ENCODE measurements at regions not wholly inside any gene's neighbourhood (a gene's known extent, or its start where the extent isn't known, plus 50 kb on each side); places are given as distances from the start of the nearest gene placed in this dataset.
A peak's percentile ranks its signal among the peaks of the same experiment; 100 is the strongest.

DNA sequence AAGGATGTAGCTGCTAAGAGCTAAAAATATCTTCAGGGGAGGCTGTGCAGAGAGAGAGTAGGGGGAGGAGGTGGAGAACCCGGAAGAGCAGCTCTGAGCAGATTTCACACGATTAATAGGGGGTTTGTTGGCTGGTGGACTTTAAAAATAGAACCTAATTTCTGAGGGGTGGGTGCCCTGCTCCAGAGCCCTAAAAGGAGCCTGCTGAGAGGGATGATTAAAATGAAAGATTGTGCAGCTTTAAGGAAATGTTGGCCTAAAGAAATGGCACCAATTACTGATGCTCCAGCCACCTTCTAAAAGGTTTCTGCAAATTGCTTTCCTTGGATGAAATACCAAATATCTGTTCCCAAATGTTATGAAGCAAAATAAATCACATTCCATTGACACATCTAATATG, 202.8 kb upstream of the BTBD3 start:
- DNase-seq: no peak

DNA sequence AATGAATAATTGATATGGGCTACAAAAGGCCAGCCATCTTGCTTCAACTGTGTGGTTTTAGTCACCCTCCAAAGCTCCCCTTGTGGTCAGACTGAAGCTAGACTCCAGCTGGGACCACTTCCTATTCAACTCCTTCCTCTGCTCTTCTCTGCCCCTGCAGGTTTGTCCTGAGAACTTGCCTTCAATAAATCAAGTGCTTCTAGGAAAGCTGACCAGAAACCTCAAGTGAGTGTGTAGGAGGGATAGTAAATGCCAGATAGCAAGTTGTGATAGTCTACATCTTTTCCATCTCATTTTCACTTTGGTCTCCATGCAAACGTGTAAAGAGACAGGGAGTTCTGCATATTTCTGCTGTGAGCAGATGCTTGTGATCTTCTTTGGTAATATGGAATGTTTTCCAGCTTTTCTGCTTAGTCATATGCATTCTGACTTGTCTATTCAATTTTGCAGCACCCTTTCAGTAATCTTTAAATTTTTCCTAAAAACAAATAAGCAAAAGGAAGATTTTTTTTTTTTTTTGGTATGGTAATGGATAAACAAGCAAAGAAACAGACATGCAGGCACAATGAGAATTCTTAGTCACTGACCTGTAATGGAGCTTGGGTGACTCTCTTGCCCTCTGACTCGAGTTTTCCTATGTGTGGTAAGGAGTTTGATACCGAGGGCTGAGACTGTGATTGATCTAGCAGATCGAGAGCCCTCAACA, 201.3 kb upstream of the BTBD3 start:
- DNase-seq: peak; percentile 53

DNA sequence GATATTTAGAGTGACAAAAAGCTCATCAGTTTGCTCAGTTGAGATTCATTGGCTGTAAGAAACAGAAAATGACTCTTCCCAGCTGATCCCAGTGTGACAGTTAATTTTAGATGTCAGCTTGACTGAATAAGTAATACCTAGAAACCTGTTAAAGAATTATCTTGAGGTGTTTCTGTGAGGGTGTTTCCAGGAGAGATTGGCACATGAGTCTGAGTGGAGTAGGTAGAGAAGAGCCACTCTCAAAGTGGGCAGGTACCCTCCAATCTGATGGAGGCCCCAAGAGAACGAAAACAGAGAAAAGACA, 200.8 kb upstream of the BTBD3 start:
- DNase-seq: no peak

DNA sequence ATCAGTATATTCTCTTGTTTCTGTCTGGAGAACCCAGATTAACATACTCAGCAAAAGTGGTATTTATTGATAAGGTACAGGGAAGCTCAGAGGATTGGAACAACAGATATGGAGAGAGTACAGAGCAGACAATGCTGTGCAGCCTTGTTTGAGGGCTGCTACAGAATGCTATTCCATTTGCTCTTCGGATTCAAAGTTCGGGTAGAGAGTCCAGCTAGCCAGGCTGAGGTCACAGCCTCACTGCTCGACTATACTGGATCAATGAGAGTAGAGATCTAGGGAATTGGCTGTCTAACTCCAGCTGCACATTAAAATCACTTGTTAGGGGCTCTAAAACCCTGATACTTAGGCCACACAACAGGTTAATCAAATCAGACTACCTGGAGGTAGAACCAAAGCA, 200.1 kb upstream of the BTBD3 start:
- DNase-seq: no peak

DNA sequence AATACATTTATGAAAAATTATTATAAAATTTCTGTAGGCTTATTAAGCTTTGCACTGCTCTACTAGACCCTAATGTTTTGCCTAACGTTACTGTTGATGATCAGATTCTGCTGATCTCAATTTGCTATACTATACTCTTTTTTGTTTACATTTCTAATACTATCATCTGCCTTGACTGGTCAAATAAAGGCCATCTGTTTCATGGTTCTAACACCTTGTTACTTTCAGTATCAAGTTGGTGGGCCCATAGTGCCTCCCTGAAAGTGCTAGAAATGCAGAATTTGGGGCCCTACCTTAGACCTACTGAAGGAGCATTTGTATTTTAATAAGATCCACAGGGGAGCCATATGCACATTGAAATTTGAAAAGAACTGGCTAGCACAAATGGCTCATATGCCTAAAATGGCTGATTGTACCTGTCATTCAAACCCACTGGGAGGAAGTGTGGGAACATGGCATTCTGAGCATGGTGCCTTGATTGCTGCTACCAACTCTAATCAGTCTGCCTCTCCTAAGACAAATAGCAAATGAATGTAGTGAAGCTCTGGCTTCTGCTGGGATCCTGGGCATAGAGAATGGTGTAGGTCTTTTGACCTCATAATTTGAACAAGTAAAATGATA, 199.1 kb upstream of the BTBD3 start:
- no peak for DNase-seq

DNA sequence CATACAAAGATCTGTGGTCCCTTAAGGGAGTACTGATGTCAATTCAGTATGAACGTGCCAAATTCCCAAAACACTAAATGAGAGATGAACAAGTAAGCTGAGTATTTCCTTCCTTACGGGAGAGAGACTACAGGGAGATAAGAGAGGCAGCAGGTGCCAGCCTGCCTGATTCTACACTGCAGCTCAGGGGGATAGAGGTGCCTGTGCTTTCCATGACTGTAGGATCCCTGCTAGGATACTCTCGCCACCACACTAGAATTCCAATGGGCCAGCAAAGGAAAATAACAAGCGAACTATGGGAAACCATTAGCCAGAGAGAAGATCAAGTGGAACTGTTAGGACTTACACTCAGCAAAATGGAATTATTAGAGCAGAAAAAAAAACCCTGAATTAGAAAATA, 198.5 kb upstream of the BTBD3 start:
- DNase-seq: no peak

DNA sequence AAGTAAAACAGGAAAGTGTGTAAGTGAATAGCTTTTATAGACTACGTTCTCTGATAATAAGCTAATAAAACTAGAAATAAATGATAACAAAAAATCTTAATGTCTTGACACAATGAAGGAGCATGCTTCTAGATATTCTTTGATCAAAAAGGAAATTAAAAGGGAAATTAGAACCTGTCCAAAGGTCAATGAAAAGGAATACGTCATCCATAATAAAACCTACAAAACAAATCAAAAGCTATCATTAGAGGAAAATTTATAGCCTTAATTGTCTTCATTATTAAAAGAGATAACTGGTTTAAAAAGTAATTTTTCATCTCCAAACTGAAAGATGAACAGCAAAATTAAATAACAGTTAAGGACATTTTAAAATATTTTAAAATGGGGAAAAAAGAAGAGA, 196.3 kb upstream of the BTBD3 start:
- no peak for DNase-seq

DNA sequence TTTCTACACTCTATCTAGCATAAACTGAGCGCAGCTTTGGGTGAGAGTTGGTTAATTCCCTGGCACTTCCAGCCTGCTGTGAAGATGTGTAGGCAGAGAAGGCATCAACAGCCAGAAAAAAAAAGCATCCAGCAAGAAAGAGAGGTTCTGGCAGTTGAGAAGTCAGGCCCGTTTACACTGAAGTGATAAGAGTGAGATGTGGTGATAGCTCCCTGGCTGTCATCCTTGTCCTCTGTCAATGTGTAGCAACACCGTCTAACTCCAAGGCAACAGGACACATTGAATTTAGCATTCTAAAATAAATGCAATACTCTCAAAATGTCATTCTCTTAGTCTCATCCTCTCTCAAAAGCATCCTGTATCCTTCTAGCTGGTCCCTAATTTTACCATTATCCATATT, 193.6 kb upstream of the BTBD3 start:
- no peak for DNase-seq

DNA sequence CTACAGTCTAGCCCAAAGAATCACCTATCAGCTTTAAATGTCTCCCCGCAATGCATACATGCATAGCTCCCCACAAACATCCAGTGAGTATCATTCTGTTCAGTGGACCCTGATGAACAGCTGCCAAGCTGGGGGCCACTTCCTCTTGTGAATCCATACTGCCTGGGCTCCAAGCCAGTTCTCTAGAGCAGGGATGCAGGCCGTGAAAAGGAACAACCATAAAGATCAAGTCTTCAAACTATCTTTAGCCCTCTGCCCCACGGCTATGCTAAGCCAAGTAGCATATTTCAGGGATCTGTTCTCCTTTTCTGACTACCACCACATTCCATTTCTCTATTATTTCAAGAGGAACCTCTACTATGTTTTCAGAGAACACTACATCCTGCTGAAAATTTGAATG, 191.7 kb upstream of the BTBD3 start:
- no peak for DNase-seq

DNA sequence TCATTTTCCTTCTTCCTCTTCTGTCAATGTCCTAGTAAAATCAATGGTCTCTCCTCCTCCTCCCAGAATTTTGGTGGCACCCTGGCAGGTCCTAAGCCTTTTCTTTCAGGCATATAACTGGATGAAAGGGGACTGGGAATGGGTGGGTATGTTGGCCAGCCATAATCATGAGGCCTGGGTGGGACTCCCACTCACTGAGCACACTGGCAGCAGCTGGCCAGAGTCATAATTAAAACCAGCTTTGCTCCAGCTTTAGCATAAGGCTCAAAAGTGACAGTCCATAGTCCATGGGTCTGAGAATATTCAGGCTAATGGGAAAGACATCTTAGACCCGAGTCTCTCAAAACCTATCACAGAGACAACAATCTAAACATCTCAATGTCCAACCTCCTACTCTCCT, 190.0 kb upstream of the BTBD3 start:
- DNase-seq: no peak

DNA sequence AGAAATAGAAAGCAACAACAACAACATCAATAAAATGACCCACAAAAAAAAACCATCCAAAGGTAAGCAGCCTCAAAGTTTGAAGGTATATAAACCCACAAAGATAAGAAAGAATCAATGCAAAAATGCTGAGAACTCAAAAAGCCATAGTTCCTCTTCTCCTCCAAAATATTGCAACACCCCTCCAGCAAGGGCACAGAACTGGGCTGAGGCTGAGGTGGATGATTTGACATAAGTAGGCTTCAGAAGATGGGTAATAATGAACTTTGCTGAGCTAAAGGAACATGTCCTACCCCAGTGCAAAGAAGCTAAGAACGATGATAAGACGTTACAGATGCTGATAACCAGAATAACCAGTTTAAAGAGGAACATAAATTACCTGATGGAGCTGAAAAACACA, 188.8 kb upstream of the BTBD3 start:
- DNase-seq: no peak

DNA sequence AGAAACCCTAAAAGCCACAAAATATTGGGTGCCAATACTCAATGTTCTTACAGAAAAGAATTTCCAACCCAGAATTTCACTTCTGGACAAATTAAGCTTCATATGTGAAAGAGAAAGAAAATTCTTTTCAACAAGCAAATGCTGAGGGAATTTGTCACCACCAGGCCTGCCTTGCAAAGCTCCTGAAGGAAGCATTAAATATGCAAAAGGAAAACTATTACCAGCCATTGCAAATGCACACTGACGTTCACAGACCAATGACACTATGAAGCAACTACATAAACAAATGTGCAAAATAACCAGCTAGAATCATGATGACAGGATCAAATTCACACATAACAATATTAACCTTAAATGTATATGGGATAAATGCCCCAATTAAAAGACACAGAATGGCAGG, 187.9 kb upstream of the BTBD3 start:
- DNase-seq: no peak

DNA sequence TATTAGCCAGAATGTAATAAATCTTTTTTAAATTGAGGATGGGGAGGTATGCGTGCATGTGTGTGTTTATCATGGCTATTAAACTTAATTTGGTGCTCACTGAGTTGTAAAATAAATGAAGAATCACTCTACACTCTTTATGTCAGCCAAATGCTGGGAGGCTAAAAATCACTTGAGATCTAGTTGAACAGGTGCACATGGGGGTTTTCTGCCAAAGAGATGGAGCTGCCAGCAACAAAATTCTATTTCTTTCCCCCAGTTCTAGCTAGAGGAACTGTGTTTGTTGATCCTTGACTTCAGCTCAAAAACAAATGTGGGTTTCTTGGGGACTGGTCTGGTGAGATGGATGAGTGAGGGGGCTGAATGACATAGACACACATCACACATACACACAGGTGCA, 183.3 kb upstream of the BTBD3 start:
- DNase-seq: no peak

DNA sequence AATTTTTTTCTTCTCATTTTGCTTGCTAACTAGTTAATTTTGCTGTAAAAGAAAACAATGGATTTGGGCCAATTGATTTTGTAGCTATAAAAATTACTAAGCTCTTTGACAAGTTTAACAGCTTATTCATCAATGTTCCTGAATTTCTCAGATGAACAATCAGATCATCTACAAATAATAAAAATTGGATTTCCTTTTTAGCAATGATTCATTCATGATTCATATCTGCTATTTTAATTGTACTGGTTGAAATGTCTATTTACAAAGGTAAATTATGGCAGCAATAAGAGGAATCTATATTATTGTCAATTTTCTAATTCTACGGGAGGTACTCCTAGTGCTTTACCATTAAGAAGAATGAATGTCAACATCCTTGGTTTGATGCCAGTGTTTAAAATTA, 178.8 kb upstream of the BTBD3 start:
- no peak for DNase-seq

DNA sequence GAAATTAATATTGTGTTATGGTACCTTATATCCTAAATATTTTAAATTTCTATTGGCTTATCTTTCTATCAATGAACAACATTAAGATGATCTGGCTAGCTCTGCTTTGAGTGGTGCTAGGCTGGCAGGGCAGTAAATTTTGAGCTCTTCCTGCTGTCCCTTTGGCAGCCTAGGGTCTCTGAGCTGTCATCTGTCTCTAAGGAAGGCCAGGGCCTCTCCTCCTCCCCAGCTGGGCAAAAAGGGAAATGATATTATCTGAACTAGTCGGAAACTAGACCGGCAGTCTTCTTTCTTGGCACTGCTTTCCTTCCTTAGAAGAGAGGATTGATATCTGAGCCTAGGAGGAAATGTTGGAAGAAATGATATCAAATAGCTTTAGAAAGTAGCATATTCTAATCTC, 176.7 kb upstream of the BTBD3 start:
- no peak for DNase-seq

DNA sequence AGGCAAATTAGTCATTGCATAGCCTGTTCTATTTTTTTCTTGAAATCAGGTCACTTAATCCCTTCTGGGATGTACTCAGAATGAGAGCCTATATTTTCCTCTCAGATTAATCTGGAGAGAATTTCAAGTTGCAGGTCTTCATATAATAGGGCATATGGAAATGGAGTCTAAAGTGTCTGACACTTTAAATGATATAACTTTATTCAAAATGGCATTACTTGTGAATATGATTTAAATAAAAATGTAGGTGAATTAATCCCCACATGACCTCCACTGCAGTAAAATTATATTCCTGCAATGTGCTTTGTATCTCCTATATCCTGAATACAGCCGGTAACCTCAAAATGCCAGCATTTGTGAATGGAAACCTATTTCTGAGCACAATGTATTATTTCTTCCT, 172.5 kb upstream of the BTBD3 start:
- no peak for DNase-seq

DNA sequence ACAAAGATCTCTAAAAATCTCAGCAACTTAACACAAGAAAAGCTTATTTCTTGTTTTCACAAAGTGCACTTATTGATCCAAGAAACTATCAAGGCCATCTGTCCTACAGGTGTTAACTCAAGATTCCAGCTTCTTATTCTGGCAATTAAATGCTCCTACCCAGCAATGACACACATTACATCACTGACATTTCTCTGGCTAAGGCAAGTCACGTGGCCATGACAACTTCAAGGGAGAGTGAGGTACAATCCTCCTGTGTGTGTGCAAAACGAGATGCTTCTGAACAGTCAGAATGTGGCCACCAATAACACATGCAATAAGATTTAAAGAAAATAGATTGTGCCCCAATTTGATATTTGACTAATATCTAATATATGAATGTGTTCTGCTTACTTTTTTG, 169.3 kb upstream of the BTBD3 start:
- no peak for DNase-seq

DNA sequence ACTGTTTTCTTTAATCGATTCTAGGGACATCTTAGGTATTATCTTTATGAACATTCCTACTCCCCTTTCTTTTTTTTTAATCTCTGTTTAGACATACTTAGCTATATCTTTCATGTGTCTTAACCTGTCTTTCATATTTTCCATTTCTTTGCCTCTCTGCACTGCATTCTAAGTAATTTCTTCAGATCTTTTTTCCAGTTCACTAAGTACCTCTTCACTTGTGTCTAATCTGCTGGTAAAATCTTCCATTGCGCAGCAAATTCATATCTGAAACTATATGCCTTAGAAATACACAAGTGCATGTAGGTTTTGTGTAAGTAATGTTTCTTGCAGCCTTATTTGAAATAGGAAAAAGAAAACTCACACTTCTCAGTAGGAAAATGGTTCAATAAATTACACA, 165.4 kb upstream of the BTBD3 start:
- DNase-seq: no peak

DNA sequence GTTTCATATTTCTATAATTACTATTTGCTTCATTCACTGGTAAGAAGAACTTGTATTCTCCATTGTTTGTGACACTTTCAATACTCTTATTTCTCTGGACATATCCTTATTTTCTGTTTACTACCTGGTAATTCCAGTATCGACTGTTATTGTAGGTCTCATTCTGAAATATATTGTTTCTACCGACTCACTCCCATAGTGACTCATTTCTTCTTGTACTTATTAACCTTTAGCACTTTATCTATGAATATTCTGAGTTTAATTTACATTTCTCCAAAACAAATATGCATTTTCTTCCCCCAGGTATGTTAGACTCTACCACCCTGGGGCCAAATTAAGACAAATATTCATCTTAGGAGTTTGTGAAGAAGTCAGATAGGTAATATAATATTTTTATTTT, 164.5 kb upstream of the BTBD3 start:
- no peak for DNase-seq

DNA sequence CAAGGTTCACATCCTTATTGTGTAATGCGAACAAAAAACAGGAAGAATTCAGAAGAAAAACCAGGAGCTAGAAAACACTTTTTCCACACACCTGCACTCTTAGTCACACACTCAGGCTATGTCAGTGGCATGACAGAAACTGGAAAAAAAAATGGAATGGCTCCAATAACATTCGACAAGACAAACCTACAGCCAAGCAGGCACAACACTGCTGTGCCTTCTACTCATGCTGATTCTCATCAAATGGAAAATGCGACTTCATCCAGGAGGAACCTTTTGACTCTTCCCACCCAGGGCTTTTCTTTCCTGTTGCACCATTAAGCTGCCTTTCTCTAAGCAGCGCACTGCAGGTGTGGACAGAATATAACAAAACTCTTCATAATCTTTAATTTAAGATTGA, 163.2 kb upstream of the BTBD3 start:
- no peak for DNase-seq

DNA sequence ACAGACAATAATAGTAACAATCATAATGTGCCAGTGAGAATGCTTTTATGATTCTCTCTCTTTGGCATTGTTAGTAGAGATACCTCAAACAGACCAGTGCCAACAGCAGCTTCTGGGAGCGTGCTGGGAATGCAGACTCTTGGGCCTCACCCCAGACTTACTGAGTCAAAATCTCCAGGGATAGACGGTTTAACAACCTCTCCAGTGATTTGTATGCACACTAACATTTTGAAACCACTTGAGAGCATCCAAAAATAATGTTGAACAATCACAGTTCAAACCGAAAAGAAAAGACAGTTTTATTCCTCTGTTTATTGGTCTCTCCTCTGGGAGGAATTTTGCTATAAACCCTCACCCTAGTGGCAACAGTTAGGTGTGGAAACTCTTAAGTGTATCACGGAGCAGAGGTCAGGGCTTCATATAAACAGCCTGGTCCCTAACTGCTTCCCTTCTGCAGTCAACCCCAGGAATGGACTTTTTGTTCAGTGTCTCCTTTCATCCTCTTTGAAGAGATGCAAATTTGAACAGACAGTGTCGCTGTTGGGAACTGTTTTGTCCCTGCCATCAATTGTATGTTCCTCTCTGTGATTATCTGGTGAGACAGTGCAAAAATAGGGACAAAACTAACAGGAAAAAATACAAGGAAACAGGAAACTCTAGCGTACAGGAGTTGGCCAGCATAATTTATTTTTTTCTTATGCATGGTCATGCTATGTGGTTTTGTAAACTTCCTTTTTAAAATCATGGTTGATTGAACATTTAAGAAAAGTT, 162.4 kb upstream of the BTBD3 start:
- DNase-seq: no peak

DNA sequence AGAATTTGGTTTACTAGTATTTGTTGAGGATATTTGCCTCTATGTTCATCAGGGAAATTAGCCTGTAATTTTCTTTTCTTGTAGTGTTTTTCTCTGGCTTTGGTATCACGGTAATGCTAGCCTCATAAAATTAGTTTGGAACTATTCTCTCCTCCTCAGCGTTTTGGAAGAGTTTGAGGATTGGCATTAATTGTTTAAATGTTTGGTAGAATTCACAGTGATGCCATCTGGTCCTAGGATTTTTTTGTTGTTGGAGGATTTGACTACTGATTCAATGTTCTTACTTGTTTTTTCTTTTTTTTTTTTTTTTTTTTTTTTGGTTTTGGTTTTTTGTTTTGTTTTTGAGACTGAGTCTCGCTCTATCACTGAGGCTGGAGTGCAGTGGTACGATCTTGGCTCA, 156.2 kb upstream of the BTBD3 start:
- no peak for DNase-seq

DNA sequence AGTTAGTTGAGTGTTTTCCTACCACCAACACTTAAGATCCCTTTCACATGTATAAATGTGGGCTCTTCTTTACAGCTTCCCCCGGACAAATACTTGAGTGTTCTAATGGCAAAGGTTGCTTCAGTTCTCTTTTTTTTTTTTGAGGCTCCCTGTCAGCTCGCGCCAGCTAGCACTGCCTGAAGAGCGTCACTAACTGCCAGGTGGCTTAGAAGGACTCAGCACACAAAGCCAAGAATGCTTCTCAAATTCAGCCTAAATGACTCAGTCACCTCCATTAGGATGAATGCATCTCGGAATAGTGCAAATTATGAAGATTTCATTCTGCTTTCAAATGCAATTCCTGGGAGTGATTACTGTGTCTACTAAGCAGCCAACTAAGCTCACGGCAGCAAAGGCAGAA, 150.7 kb upstream of the BTBD3 start:
- no peak for DNase-seq

DNA sequence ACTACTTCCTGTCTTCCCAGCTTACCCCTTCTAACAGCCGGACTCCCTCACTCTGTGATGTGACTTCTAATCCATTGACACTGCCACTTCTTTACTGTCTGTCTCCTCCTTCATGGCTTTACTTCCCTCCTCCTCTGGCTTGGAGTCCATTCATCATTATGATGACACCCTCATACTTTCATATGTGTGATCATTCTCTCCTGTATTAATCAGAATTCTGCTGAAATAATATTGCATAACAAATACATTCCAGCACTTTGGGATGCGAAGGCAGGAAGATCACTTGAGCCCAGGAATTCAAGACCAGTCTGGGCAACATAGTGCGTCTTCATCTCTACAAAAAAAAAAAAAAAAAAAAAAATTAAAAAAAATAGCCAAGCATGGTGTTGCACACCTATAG, 147.9 kb upstream of the BTBD3 start:
- DNase-seq: no peak

DNA sequence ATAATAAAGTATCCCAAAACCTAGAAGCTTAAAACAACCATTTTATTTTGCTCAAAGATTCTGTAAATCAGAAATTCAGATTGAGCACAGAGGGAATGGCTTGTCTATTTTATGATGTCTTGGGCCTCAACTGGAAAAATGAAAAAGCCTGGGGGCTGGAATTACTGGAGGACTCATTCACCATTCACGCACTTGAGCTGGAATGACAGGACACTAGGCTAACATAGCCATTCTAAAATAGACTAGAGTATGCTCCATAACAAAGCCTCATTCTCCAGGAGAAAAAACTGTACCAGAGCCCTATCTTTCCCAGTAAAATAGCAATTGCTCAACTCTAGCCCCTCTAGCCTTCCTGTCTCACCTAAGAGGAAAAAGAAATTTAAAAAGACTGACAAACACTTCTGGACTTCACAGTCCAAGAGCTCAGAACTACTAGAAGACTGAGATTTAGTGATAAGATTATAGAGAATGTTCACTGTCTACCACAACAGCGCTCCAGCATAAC, 145.4 kb upstream of the BTBD3 start:
- DNase-seq: no peak

Data from GF-D8 (cell line).